ENCODE measurements at regions not wholly inside any gene's neighbourhood (a gene's known extent, or its start where the extent isn't known, plus 50 kb on each side); places are given as distances from the start of the nearest gene placed in this dataset.

- no peaks in the 10 kb centered on the region for H3K27me3 ChIP-seq
- H3K9me3 ChIP-seq = no peaks in the 10 kb centered on the region
- no peak overlapping the region for H3K4me3 ChIP-seq
- DNase-seq = no peak
- H3K36me3 ChIP-seq = no peaks in the 10 kb centered on the region
Observed at GRCh38 chr7:41277561-41277960, 425.3 kb downstream of the INHBA start.

GRCh38 chr7:41275255-41275654 is 427.6 kb downstream of the INHBA start:
- no peak overlapping the region for H3K4me3 ChIP-seq
- no peaks in the 10 kb centered on the region for H3K36me3 ChIP-seq
- no peaks in the 10 kb centered on the region for H3K9me3 ChIP-seq
- DNase-seq = no peak
- H3K27me3 ChIP-seq = no peaks in the 10 kb centered on the region

- Histone ChIP-seq H3K36me3 (no peaks in the 10 kb centered on the region), H3K9me3 (no peaks in the 10 kb centered on the region), H3K4me3 (no peak overlapping the region), H3K27me3 (no peaks in the 10 kb centered on the region)
- no peak for DNase-seq
Observed at GRCh38 chr7:41274179-41274578, 428.7 kb downstream of the INHBA start.

- no peaks in the 10 kb centered on the region for H3K27me3 ChIP-seq
- H3K36me3 ChIP-seq = no peaks in the 10 kb centered on the region
- DNase-seq = no peak
- H3K9me3 ChIP-seq = no peaks in the 10 kb centered on the region
- no peak overlapping the region for H3K4me3 ChIP-seq
Observed at GRCh38 chr7:41272664-41273063, 430.2 kb downstream of the INHBA start.

GRCh38 chr7:41268878-41269277 is 434.0 kb downstream of the INHBA start:
- H3K36me3 ChIP-seq = no peaks in the 10 kb centered on the region
- H3K9me3 ChIP-seq = no peaks in the 10 kb centered on the region
- DNase-seq = no peak
- H3K4me3 ChIP-seq = no peak overlapping the region
- no peaks in the 10 kb centered on the region for H3K27me3 ChIP-seq

- no peaks in the 10 kb centered on the region for H3K27me3 ChIP-seq
- no peak for DNase-seq
- no peak overlapping the region for H3K4me3 ChIP-seq
- no peaks in the 10 kb centered on the region for H3K9me3 ChIP-seq
- no peaks in the 10 kb centered on the region for H3K36me3 ChIP-seq
Observed at GRCh38 chr7:41261080-41261479, 441.8 kb downstream of the INHBA start.

GRCh38 chr7:41257660-41258059 is 445.2 kb downstream of the INHBA start:
- Histone ChIP-seq H3K36me3 (no peaks in the 10 kb centered on the region), H3K27me3 (no peaks in the 10 kb centered on the region), H3K4me3 (no peak overlapping the region), H3K9me3 (no peaks in the 10 kb centered on the region)
- DNase-seq = no peak

- Histone ChIP-seq H3K9me3 (no peaks in the 10 kb centered on the region), H3K27me3 (no peaks in the 10 kb centered on the region), H3K4me3 (no peak overlapping the region), H3K36me3 (no peaks in the 10 kb centered on the region)
- DNase-seq = no peak
Observed at GRCh38 chr7:41256186-41256945, 446.5 kb downstream of the INHBA start.

GRCh38 chr7:41255716-41256115 is 447.2 kb downstream of the INHBA start:
- Histone ChIP-seq H3K9me3 (no peaks in the 10 kb centered on the region), H3K36me3 (no peaks in the 10 kb centered on the region), H3K4me3 (no peak overlapping the region), H3K27me3 (no peaks in the 10 kb centered on the region)
- DNase-seq = no peak

GRCh38 chr7:41255113-41255512 is 447.8 kb downstream of the INHBA start:
- Histone ChIP-seq H3K36me3 (no peaks in the 10 kb centered on the region), H3K27me3 (no peaks in the 10 kb centered on the region), H3K4me3 (no peak overlapping the region), H3K9me3 (no peaks in the 10 kb centered on the region)
- DNase-seq = no peak

GRCh38 chr7:41252957-41253356 is 449.9 kb downstream of the INHBA start:
- DNase-seq = no peak
- Histone ChIP-seq H3K27me3 (no peaks in the 10 kb centered on the region), H3K36me3 (no peaks in the 10 kb centered on the region), H3K4me3 (no peak overlapping the region), H3K9me3 (no peaks in the 10 kb centered on the region)

GRCh38 chr7:41252551-41252950 is 450.3 kb downstream of the INHBA start:
- DNase-seq = no peak
- no peaks in the 10 kb centered on the region for H3K9me3 ChIP-seq
- H3K4me3 ChIP-seq = no peak overlapping the region
- no peaks in the 10 kb centered on the region for H3K36me3 ChIP-seq
- no peaks in the 10 kb centered on the region for H3K27me3 ChIP-seq

- H3K27me3 ChIP-seq = no peaks in the 10 kb centered on the region
- no peak overlapping the region for H3K4me3 ChIP-seq
- H3K36me3 ChIP-seq = no peaks in the 10 kb centered on the region
- DNase-seq = no peak
- no peaks in the 10 kb centered on the region for H3K9me3 ChIP-seq
Observed at GRCh38 chr7:41247143-41247865, 455.6 kb downstream of the INHBA start.

- DNase-seq = no peak
- no peaks in the 10 kb centered on the region for H3K36me3 ChIP-seq
- H3K27me3 ChIP-seq = no peaks in the 10 kb centered on the region
- H3K9me3 ChIP-seq = no peaks in the 10 kb centered on the region
- no peak overlapping the region for H3K4me3 ChIP-seq
Observed at GRCh38 chr7:41245916-41246315, 457.0 kb downstream of the INHBA start.

GRCh38 chr7:41244246-41244645 is 458.6 kb downstream of the INHBA start:
- H3K9me3 ChIP-seq = no peaks in the 10 kb centered on the region
- peak; percentile 17 for DNase-seq
- H3K4me3 ChIP-seq = no peak overlapping the region
- no peaks in the 10 kb centered on the region for H3K36me3 ChIP-seq
- no peaks in the 10 kb centered on the region for H3K27me3 ChIP-seq

GRCh38 chr7:41241641-41242040 is 461.2 kb downstream of the INHBA start:
- Histone ChIP-seq H3K36me3 (no peaks in the 10 kb centered on the region), H3K27me3 (no peaks in the 10 kb centered on the region), H3K4me3 (no peak overlapping the region), H3K9me3 (no peaks in the 10 kb centered on the region)
- DNase-seq = no peak

- DNase-seq = no peak
Observed at GRCh38 chr7:41239596-41239995, 463.3 kb downstream of the INHBA start.

GRCh38 chr7:41238851-41239331 is 464.0 kb downstream of the INHBA start:
- H3K9me3 ChIP-seq = no peaks in the 10 kb centered on the region
- no peaks in the 10 kb centered on the region for H3K36me3 ChIP-seq
- H3K27me3 ChIP-seq = no peaks in the 10 kb centered on the region
- H3K4me3 ChIP-seq = no peak overlapping the region
- no peak for DNase-seq

More at GRCh38 chr7:41239596-41239995, 463.3 kb downstream of the INHBA start:
- Histone ChIP-seq H3K27me3 (no peaks in the 10 kb centered on the region), H3K36me3 (no peaks in the 10 kb centered on the region), H3K9me3 (no peaks in the 10 kb centered on the region), H3K4me3 (no peak overlapping the region)
